Sigmoid colon (tissue), 4 donors: ENCODE measurements at regions not wholly inside any gene's neighbourhood (a gene's known extent, or its start where the extent isn't known, plus 50 kb on each side); places are given as distances from the start of the nearest gene placed in this dataset.

Experiments used
- EP300 ChIP-seq, 4 donors: sonication (generic); formaldehyde crosslinking; IDR thresholded peaks; one replicate each; pipeline ENCODE4 v1.6.1; 2017; ENCODE audit warnings: antibody characterized with exemption in 4 of 4
- POLR2A ChIP-seq, 2 donors: fragments of 450-650 bp; IDR thresholded peaks; one replicate each; pipeline ENCODE4 v1.6.1; 2016; ENCODE audit warnings: antibody characterized with exemption in 2 of 2, mild to moderate bottlenecking in 2 of 2, moderate library complexity in 2 of 2
- TF ChIP-seq, protein P1 (sequence below), 4 experiments: fragments of 450-650 bp in 3 of 4; fragments of 200-600 bp in 1 of 4; IDR thresholded peaks; one replicate each; pipeline ENCODE4 v1.5.1; 2016 to 2019; ENCODE audit warnings: antibody characterized with exemption in 4 of 4, mild to moderate bottlenecking in 3 of 4, moderate library complexity in 2 of 4

DNA sequence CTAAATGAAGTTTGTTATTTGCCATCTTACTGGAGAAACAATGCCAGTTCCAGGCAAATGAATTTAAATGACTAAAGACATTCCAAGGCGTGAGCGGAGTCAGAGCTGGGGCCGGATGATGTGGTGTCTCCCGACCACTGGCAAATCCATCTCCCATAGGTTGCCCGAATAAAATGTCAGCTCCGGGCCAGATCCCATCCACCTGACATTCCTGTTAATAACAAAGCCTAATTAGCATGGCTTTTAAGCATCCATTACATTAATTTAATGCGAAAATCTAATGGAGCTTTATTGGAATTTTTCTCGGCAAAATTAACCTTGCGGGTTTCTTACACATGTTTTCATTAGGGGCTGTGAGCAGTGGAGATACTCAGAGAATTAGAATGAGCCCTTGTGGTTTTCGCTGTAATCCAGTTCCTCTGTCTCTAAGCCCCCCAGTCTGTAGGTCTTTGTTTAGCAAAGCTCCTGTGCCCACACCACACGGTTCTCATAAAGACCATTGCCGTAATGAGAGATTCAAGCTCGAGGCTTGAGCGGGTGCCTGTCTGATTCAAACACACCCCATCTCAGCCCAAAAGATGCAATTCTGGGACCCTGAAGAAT lies 123.3 kb downstream of the CCT6B start:
- TF ChIP-seq POLR2A (IDR thresholded peaks at IDR 0.05) (no peak), EP300 (IDR thresholded peaks at IDR 0.05) (no peak)
- TF ChIP-seq, protein P1, sequence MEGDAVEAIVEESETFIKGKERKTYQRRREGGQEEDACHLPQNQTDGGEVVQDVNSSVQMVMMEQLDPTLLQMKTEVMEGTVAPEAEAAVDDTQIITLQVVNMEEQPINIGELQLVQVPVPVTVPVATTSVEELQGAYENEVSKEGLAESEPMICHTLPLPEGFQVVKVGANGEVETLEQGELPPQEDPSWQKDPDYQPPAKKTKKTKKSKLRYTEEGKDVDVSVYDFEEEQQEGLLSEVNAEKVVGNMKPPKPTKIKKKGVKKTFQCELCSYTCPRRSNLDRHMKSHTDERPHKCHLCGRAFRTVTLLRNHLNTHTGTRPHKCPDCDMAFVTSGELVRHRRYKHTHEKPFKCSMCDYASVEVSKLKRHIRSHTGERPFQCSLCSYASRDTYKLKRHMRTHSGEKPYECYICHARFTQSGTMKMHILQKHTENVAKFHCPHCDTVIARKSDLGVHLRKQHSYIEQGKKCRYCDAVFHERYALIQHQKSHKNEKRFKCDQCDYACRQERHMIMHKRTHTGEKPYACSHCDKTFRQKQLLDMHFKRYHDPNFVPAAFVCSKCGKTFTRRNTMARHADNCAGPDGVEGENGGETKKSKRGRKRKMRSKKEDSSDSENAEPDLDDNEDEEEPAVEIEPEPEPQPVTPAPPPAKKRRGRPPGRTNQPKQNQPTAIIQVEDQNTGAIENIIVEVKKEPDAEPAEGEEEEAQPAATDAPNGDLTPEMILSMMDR (IDR thresholded peaks at IDR 0.05): no peak
